HepG2 (cell line): ENCODE measurements at regions not wholly inside any gene's neighbourhood (a gene's known extent, or its start where the extent isn't known, plus 50 kb on each side); places are given as distances from the start of the nearest gene placed in this dataset.

Experiments used
- ATAC-seq: fragments of 200-7000 bp; cut with Tn5 transposase; 3 replicates; pipeline ENCODE4 v1.9.1; 2020; ENCODE audit warnings: mild to moderate bottlenecking, moderate library complexity
- BruUV-seq: library from RNA; stranded (reverse); fragments of 400-500 nt; replicated peaks from 2 replicates; lab custom pipeline; 2021; lab: Mats Ljungman, UMichigan
- CTCF ChIA-PET: fragments of 300-600 bp; formaldehyde crosslinking; extraction: SDS; loops from one replicate; lab custom pipeline; 2021; ENCODE audit warnings: low total read pairs, inconsistent platforms, low intra/inter-chr PET ratio; lab: Yijun Ruan, JAX
- POLR2A ChIA-PET: fragments of 350-600 bp; sonication (Branson Sonifier 250); formaldehyde crosslinking; loops from one replicate; lab custom pipeline; 2020; ENCODE audit warnings: antibody characterized with exemption, inconsistent platforms; lab: Yijun Ruan, JAX
- DNase-seq: peaks from one replicate; pipeline ENCODE4 v3.0.0-alpha.2; 2015; ENCODE audit warnings: low spot score
- FAIRE-seq: peaks from 3 replicates; lab custom pipeline; 2011; peaks lifted over from hg19 to GRCh38; lab: Jason Lieb, UNC
- H2AFZ ChIP-seq: one replicate; pipeline ENCODE4 v1.6.1; 2011; ENCODE audit warnings: low read length, inconsistent platforms
- H3K27ac ChIP-seq: fragments of 300-600 bp; 3 replicates; pipeline ENCODE4 v1.8.0; 2011; ENCODE audit warnings: mixed run types, mild to moderate bottlenecking, mixed read lengths, low read length, inconsistent platforms; ENCODE audit not compliant: insufficient read depth; ENCODE audit errors: extremely low read length
- H3K27me3 ChIP-seq, 2 experiments: fragments of 200-600 bp in 1 of 2; 2 replicates in 1 of 2; 3 replicates in 1 of 2; pipeline versions ENCODE4 v1.6.0 to v1.8.0; 2011; ENCODE audit warnings: low read length in 2 of 2, mild to moderate bottlenecking in 2 of 2, moderate library complexity in 2 of 2, inconsistent platforms in 1 of 2; ENCODE audit not compliant: insufficient read depth in 2 of 2, control insufficient read depth in 1 of 2
- H3K36me3 ChIP-seq, 2 experiments: fragments of 200-600 bp in 1 of 2; replicated peaks in 1 of 2; 2 replicates in 1 of 2; 3 replicates in 1 of 2; pipeline versions ENCODE4 v1.5.1 to v1.8.0; 2011; ENCODE audit warnings: low read length in 2 of 2, inconsistent platforms in 1 of 2; ENCODE audit not compliant: insufficient read depth in 2 of 2, control insufficient read depth in 1 of 2
- H3K4me1 ChIP-seq: 2 replicates; pipeline ENCODE4 v1.5.1; 2012; ENCODE audit warnings: low read length, inconsistent platforms; ENCODE audit not compliant: insufficient read depth
- H3K4me2 ChIP-seq: 2 replicates; pipeline ENCODE4 v1.6.0; 2011; ENCODE audit warnings: low read depth, low read length, inconsistent platforms
- H3K4me3 ChIP-seq, 3 experiments: fragments of 200-600 bp in 1 of 3; sonication (generic), shearing (Covaris generic) in 1 of 3; replicated peaks in 1 of 3; 2 replicates each; pipeline ENCODE4 v1.5.1; 2011 to 2016; ENCODE audit warnings: low read length in 3 of 3, inconsistent platforms in 2 of 3, low read depth in 2 of 3, mild to moderate bottlenecking in 2 of 3, control low read depth in 1 of 3, mixed read lengths in 1 of 3; ENCODE audit not compliant: insufficient read depth in 1 of 3
- H3K79me2 ChIP-seq: one replicate; pipeline ENCODE4 v1.6.1; 2011; ENCODE audit warnings: low read length, inconsistent platforms; ENCODE audit not compliant: insufficient read depth
- H3K9ac ChIP-seq: 2 replicates; pipeline ENCODE4 v1.6.0; 2011; ENCODE audit warnings: mild to moderate bottlenecking, low read depth, low read length, inconsistent platforms; ENCODE audit not compliant: insufficient read depth
- H3K9me3 ChIP-seq: 2 replicates; pipeline ENCODE4 v1.5.1; 2012; ENCODE audit warnings: mild to moderate bottlenecking, low read length
- H4K20me1 ChIP-seq: 2 replicates; pipeline ENCODE4 v1.6.0; 2011; ENCODE audit warnings: inconsistent platforms, mild to moderate bottlenecking, low read length, moderate library complexity; ENCODE audit not compliant: insufficient read depth
- AGO2 ChIP-seq: fragments of 200-400 bp; formaldehyde crosslinking; optimal IDR thresholded peaks from 2 replicates; pipeline ENCODE3; 2017; ENCODE audit warnings: mild to moderate bottlenecking, low read depth, low read length, moderate library complexity
- HMG20B ChIP-seq: conservative IDR thresholded peaks from 2 replicates; pipeline ENCODE4 v1.6.1; 2016; ENCODE audit warnings: missing genetic modification reagents, missing compliant biosample characterization
- TOE1 ChIP-seq: sonication (generic); formaldehyde crosslinking; IDR thresholded peaks from 2 replicates; pipeline ENCODE4 v1.4.0; 2020; ENCODE audit warnings: mild to moderate bottlenecking, missing genetic modification reagents
- ZBTB33 ChIP-seq: sonication (generic); formaldehyde crosslinking; IDR thresholded peaks from 2 replicates; pipeline ENCODE4 v1.4.0; 2020; ENCODE audit warnings: missing genetic modification reagents
- ZNF451 ChIP-seq: sonication (generic); formaldehyde crosslinking; IDR thresholded peaks from 2 replicates; pipeline ENCODE4 v1.5.0; 2020; ENCODE audit warnings: mild to moderate bottlenecking, missing genetic modification reagents
- ZNF7 ChIP-seq: IDR thresholded peaks from 2 replicates; pipeline ENCODE4 v1.6.1; 2016; ENCODE audit warnings: missing biosample characterization, missing genetic modification reagents
- ZSCAN20 ChIP-seq: sonication (generic); formaldehyde crosslinking; IDR thresholded peaks from 2 replicates; pipeline ENCODE4 v1.4.0; 2020; ENCODE audit warnings: missing genetic modification reagents, mild to moderate bottlenecking, borderline replicate concordance
- WGBS: methylation state at CpG from one replicate; pipeline ENCODE4 v1.1.6; 2017; ENCODE audit warnings: low lambda C conversion rate; 5-methylcytosine and 5-hydroxymethylcytosine counted together
- in situ Hi-C: cut with HindIII; loops from 2 replicates; pipeline ENCODE4 v1.10.0; 2017; ENCODE audit warnings: low pct_unique_long_range_greater_than_20kb; ENCODE audit not compliant: extremely low pct_ligation_motif_present
- intact Hi-C: fragments of 100-400 bp; cut with micrococcal nuclease; formaldehyde crosslinking; loops from one replicate; pipeline ENCODE4 v1.10.0; 2022; ENCODE audit not compliant: unreplicated experiment
- TF ChIP-seq, protein P1 (sequence below): sonication (generic); formaldehyde crosslinking; conservative IDR thresholded peaks from 2 replicates; pipeline ENCODE4 v1.4.0; 2020; ENCODE audit warnings: missing genetic modification reagents

GRCh38 chr3:117746066-117746465 is 1036.5 kb downstream of the TUSC7 start:
- no peak for FAIRE-seq
- Histone ChIP-seq H4K20me1 (no peaks in the 10 kb centered on the region), H3K4me1 (no peaks in the 10 kb centered on the region), H3K9me3 (no peaks in the 10 kb centered on the region), H3K4me3 (no peak overlapping the region), H3K4me2 (no peak overlapping the region)
- 20% methylated on average over 1 of the region's 3 CpGs for WGBS
- TF ChIP-seq ZBTB33 (CRISPR knock-in tag) (no peak), AGO2 (no peak), ZNF7 (CRISPR knock-in tag) (no peak), ZNF451 (CRISPR knock-in tag) (no peak), TOE1 (CRISPR knock-in tag) (no peak), HMG20B (CRISPR knock-in tag) (no peak), ZSCAN20 (no peak)
- TF ChIP-seq, protein P1, sequence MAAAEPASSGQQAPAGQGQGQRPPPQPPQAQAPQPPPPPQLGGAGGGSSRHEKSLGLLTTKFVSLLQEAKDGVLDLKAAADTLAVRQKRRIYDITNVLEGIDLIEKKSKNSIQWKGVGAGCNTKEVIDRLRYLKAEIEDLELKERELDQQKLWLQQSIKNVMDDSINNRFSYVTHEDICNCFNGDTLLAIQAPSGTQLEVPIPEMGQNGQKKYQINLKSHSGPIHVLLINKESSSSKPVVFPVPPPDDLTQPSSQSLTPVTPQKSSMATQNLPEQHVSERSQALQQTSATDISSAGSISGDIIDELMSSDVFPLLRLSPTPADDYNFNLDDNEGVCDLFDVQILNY (CRISPR knock-in tag): no peak
- TF ChIP-seq, all 625 proteins: peak for 0
- intact Hi-C loops (no loop called here), in situ Hi-C loops (no loop called here)
- BruUV-seq: no TSS peak
- ATAC-seq: no peak
- ChIA-PET POLR2A (no interaction called here), CTCF (no interaction called here)
- no peak for DNase-seq
- no peaks in the 10 kb centered on the region for H3K79me2 ChIP-seq
- H2AFZ ChIP-seq: no peak overlapping the region
- no peak overlapping the region for H3K27ac ChIP-seq
- no peaks in the 10 kb centered on the region for H3K27me3 ChIP-seq
- no peak overlapping the region for H3K9ac ChIP-seq
- no peaks in the 10 kb centered on the region for H3K36me3 ChIP-seq
